Neural cell (in vitro differentiated cells): ENCODE measurements at regions not wholly inside any gene's neighbourhood (a gene's known extent, or its start where the extent isn't known, plus 50 kb on each side); places are given as distances from the start of the nearest gene placed in this dataset.

Source experiments
- H2AFZ ChIP-seq: fragments of 200-600, 300-800 bp; sonication (generic), shearing (Covaris generic); 2 replicates; pipeline ENCODE4 v1.6.0; 2014; ENCODE audit warnings: low read depth, mild to moderate bottlenecking, antibody characterized with exemption, low read length, moderate library complexity
- H3F3A ChIP-seq: fragments of 200-600 bp; shearing (Covaris generic); 2 replicates; pipeline ENCODE4 v1.6.1; 2016; ENCODE audit warnings: mild to moderate bottlenecking, moderate library complexity, mixed read lengths, antibody characterized with exemption, low read length; ENCODE audit not compliant: insufficient read depth, poor library complexity, severe bottlenecking
- H3K27ac ChIP-seq: fragments of 200-600, 300-800 bp; sonication (generic), shearing (Covaris generic); 2 replicates; pipeline ENCODE4 v1.5.1; 2014; ENCODE audit warnings: mild to moderate bottlenecking, low read length, moderate library complexity
- H3K27me3 ChIP-seq: fragments of 300-800, 200-600 bp; sonication (generic), shearing (Covaris generic); 2 replicates; pipeline ENCODE4 v1.6.0; 2014; ENCODE audit warnings: mild to moderate bottlenecking, low read depth, low read length, moderate library complexity; ENCODE audit not compliant: insufficient read depth
- H3K36me3 ChIP-seq: fragments of 300-800, 200-600 bp; sonication (generic), shearing (Covaris generic); 2 replicates; pipeline ENCODE4 v1.5.1; 2014; ENCODE audit warnings: mild to moderate bottlenecking, antibody characterized with exemption, low read length, moderate library complexity; ENCODE audit not compliant: insufficient read depth
- H3K4me2 ChIP-seq: fragments of 300-800, 200-600 bp; sonication (generic), shearing (Covaris generic); 2 replicates; pipeline ENCODE4 v1.6.0; 2014; ENCODE audit warnings: mild to moderate bottlenecking, low read length
- H3K4me3 ChIP-seq: fragments of 300-800, 200-600 bp; sonication (generic), shearing (Covaris generic); 2 replicates; pipeline ENCODE4 v1.5.1; 2014; ENCODE audit warnings: mild to moderate bottlenecking, low read length, moderate library complexity
- H3K79me2 ChIP-seq: fragments of 200-600 bp; shearing (Covaris generic); replicated peaks from 2 replicates; pipeline ENCODE4 v1.6.0; 2014; ENCODE audit warnings: mild to moderate bottlenecking, low read length, moderate library complexity; ENCODE audit not compliant: insufficient read depth
- H3K9ac ChIP-seq: fragments of 300-800, 200-600 bp; sonication (generic), shearing (Covaris generic); 2 replicates; pipeline ENCODE4 v1.6.1; 2016; ENCODE audit warnings: mild to moderate bottlenecking, low read length, mixed read lengths
- H3K9me2 ChIP-seq: fragments of 200-600 bp; shearing (Covaris generic); 2 replicates; pipeline ENCODE4 v1.6.1; 2016; ENCODE audit warnings: mild to moderate bottlenecking, low read length, mixed read lengths; ENCODE audit not compliant: insufficient read depth
- H3K9me3 ChIP-seq: fragments of 200-600, 300-800 bp; sonication (generic), shearing (Covaris generic); 2 replicates; pipeline ENCODE4 v1.6.1; 2016; ENCODE audit warnings: mild to moderate bottlenecking, mixed run types, low read length, moderate library complexity, mixed read lengths
- H4K20me1 ChIP-seq: fragments of 200-600 bp; shearing (Covaris generic); 2 replicates; pipeline ENCODE4 v1.6.1; 2016; ENCODE audit warnings: mild to moderate bottlenecking, mixed run types; ENCODE audit not compliant: insufficient read depth
- CTCF ChIP-seq: fragments of 450-650 bp; IDR thresholded peaks from 2 replicates; pipeline ENCODE4 v1.5.1; 2014; ENCODE audit warnings: antibody characterized with exemption, mild to moderate bottlenecking, moderate library complexity; ENCODE audit not compliant: poor library complexity, severe bottlenecking
- EP300 ChIP-seq: fragments of 450-650 bp; conservative IDR thresholded peaks from 2 replicates; pipeline ENCODE4 v1.6.1; 2014; ENCODE audit warnings: antibody characterized with exemption, mild to moderate bottlenecking, moderate library complexity; ENCODE audit not compliant: poor library complexity, severe bottlenecking
- EZH2 ChIP-seq: fragments of 200-600, 300-800 bp; shearing (Covaris generic), sonication (generic); IDR thresholded peaks from 2 replicates; pipeline ENCODE4 v1.6.1; 2014; ENCODE audit warnings: antibody characterized with exemption, low read length, borderline replicate concordance, mild to moderate bottlenecking; ENCODE audit not compliant: insufficient read depth, poor library complexity, severe bottlenecking
- MXI1 ChIP-seq: fragments of 450-650 bp; conservative IDR thresholded peaks from 2 replicates; pipeline ENCODE4 v1.6.1; 2014; ENCODE audit warnings: antibody characterized with exemption, mild to moderate bottlenecking; ENCODE audit not compliant: poor library complexity, severe bottlenecking
- POLR2AphosphoS5 ChIP-seq: IDR thresholded peaks from 2 replicates; pipeline ENCODE4 v1.6.1; 2012
- RAD21 ChIP-seq: fragments of 450-650 bp; conservative IDR thresholded peaks from 2 replicates; pipeline ENCODE4 v1.6.1; 2014; ENCODE audit warnings: antibody characterized with exemption, mild to moderate bottlenecking, moderate library complexity
- REST ChIP-seq: IDR thresholded peaks from 2 replicates; pipeline ENCODE4 v1.6.1; 2012; ENCODE audit warnings: borderline replicate concordance
- SMC3 ChIP-seq: fragments of 450-650 bp; conservative IDR thresholded peaks from 2 replicates; pipeline ENCODE4 v1.6.1; 2014; ENCODE audit warnings: antibody characterized with exemption, mild to moderate bottlenecking, moderate library complexity; ENCODE audit not compliant: poor library complexity
- TAF1 ChIP-seq: IDR thresholded peaks from 2 replicates; pipeline ENCODE4 v1.6.1; 2012; ENCODE audit warnings: low read depth

GRCh38 chr11:86149792-86150191 is 80.9 kb upstream of the PICALM start:
- Histone ChIP-seq H3F3A (no peaks in the 10 kb centered on the region), H3K9me3 (no peaks in the 10 kb centered on the region), H3K4me3 (no peak overlapping the region), H2AFZ (no peak overlapping the region), H3K27ac (no peak overlapping the region), H4K20me1 (no peaks in the 10 kb centered on the region), H3K9me2 (no peaks in the 10 kb centered on the region), H3K4me2 (no peak overlapping the region), H3K36me3 (no peaks in the 10 kb centered on the region), H3K9ac (no peak overlapping the region), H3K27me3 (no peaks in the 10 kb centered on the region), H3K79me2 (no peaks in the 10 kb centered on the region)
- no peak for TF ChIP-seq EZH2

- H3K79me2 ChIP-seq, result no peaks in the 10 kb centered on the region
- no peaks in the 10 kb centered on the region for H3K9me2 ChIP-seq
- no peak for TF ChIP-seq REST
- TF ChIP-seq TAF1, result no peak
- no peak for TF ChIP-seq SMC3
- no peak for TF ChIP-seq EZH2
- TF ChIP-seq EP300, result no peak
- TF ChIP-seq CTCF, result no peak
- no peak for TF ChIP-seq RAD21
- no peak for TF ChIP-seq MXI1
- TF ChIP-seq POLR2AphosphoS5, result no peak
- no peak overlapping the region for H3K4me2 ChIP-seq
- no peaks in the 10 kb centered on the region for H3K36me3 ChIP-seq
- H3K9me3 ChIP-seq, result no peaks in the 10 kb centered on the region
- H2AFZ ChIP-seq, result no peak overlapping the region
- H3F3A ChIP-seq, result no peaks in the 10 kb centered on the region
- H3K4me3 ChIP-seq, result no peak overlapping the region
- no peak overlapping the region for H3K9ac ChIP-seq
- H3K27ac ChIP-seq, result no peak overlapping the region
- H4K20me1 ChIP-seq, result no peaks in the 10 kb centered on the region
- no peaks in the 10 kb centered on the region for H3K27me3 ChIP-seq
Measured at GRCh38 chr11:86148345-86148747, 79.5 kb upstream of the PICALM start.

- Histone ChIP-seq H3K79me2 (no peaks in the 10 kb centered on the region), H2AFZ (no peak overlapping the region), H3K9ac (no peak overlapping the region), H3K9me3 (no peaks in the 10 kb centered on the region), H3K27me3 (no peaks in the 10 kb centered on the region), H3K9me2 (no peaks in the 10 kb centered on the region), H3K4me3 (no peak overlapping the region), H3K4me2 (no peak overlapping the region), H3K27ac (no peak overlapping the region), H4K20me1 (no peaks in the 10 kb centered on the region), H3F3A (no peaks in the 10 kb centered on the region), H3K36me3 (no peaks in the 10 kb centered on the region)
- TF ChIP-seq EP300, result no peak
- no peak for TF ChIP-seq POLR2AphosphoS5
- no peak for TF ChIP-seq RAD21
- TF ChIP-seq CTCF, result no peak
- TF ChIP-seq SMC3, result no peak
- no peak for TF ChIP-seq MXI1
- no peak for TF ChIP-seq EZH2
- TF ChIP-seq REST, result no peak
- TF ChIP-seq TAF1, result no peak
Measured at GRCh38 chr11:86147004-86147403, 78.1 kb upstream of the PICALM start.
